Esophagus muscularis mucosa (tissue), 3 donors: ENCODE measurements at regions not wholly inside any gene's neighbourhood (a gene's known extent, or its start where the extent isn't known, plus 50 kb on each side); places are given as distances from the start of the nearest gene placed in this dataset.

Source experiments
- CTCF ChIP-seq, 3 experiments: fragments of 200-600 bp in 2 of 3; fragments of 450-650 bp in 1 of 3; sonication (generic) in 2 of 3; IDR thresholded peaks; one replicate each; pipeline ENCODE4 v1.5.1; 2017 to 2019; ENCODE audit warnings: antibody characterized with exemption in 3 of 3, mild to moderate bottlenecking in 2 of 3, moderate library complexity in 1 of 3
- POLR2A ChIP-seq: fragments of 450-650 bp; IDR thresholded peaks from one replicate; pipeline ENCODE4 v1.6.1; 2017; ENCODE audit warnings: antibody characterized with exemption, moderate library complexity, mild to moderate bottlenecking, low read depth
- POLR2AphosphoS5 ChIP-seq, 2 donors: sonication (generic); formaldehyde crosslinking; IDR thresholded peaks; one replicate each; pipeline ENCODE4 v1.6.1; 2017; ENCODE audit warnings: antibody characterized with exemption in 2 of 2

- no peak for TF ChIP-seq POLR2A
- TF ChIP-seq CTCF (IDR thresholded peaks at IDR 0.05) = no peak
- TF ChIP-seq POLR2AphosphoS5 (IDR thresholded peaks at IDR 0.05) = no peak
These were observed 203.9 kb upstream of the TANK start for GRCh38 chr2:160956243-160956802.
